ENCODE measurements at regions not wholly inside any gene's neighbourhood (a gene's known extent, or its start where the extent isn't known, plus 50 kb on each side); places are given as distances from the start of the nearest gene placed in this dataset.

- no peak for DNase-seq
Observed at GRCh38 chr7:131164025-131164925, 163.4 kb upstream of the MKLN1 start.

DNA sequence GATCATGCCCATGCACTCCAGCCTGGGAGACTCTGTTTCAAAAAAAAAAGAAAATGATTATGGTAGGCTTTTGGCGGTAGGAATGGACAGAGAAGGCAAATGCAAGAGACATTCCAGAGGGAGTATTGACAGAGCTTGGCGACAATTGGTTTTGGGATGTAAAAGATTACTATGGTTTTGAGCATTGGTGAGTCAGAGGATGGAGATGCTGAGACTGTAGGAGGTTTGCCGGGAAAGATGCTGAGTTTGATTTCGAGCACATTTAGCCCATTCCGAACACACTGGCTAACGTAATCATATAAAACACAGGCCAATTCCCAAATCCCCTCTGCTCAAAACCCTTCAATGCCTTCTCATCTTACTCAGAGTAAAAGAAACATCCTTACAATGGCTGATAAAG lies 161.6 kb upstream of the MKLN1 start:
- DNase-seq, result no peak

- DNase-seq, result no peak
Observed at GRCh38 chr7:131170440-131171271, 157.0 kb upstream of the MKLN1 start.

DNA sequence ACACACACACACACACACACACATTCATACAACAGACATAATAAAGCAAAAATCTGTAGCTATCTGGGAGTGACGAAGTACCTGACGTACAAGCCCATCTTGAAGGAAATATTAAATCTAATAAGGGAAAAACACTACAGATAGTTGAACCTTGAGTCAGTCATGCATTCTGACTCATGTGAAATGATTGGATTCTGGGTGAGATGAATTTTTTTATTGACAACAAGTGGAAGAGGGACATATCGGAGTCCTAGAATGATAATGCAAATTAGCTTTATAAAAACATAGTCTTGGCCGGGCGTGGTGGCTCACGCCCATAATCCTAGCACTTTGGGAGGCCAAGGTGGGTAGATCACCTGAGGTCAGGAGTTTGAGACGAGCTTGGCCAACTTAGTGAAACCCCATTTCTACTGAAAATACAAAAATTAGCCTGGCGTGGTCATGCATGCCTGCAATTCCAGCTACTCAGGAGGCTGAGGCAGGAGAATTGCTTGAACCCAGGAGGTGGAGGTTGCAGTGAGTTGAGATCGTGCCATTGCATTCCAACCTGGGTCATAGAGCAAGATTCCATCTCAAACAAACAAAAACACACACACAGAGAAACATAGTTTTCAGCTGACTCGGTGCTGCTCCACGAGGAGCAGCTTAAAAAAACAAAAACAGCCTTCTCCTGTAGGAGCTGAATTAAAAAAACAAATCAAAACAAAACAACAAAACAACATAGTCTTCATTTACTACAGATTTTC lies 154.4 kb upstream of the MKLN1 start:
- no peak for DNase-seq

GRCh38 chr7:131174391-131174790 lies 153.3 kb upstream of the MKLN1 start:
- DNase-seq, result no peak

DNA sequence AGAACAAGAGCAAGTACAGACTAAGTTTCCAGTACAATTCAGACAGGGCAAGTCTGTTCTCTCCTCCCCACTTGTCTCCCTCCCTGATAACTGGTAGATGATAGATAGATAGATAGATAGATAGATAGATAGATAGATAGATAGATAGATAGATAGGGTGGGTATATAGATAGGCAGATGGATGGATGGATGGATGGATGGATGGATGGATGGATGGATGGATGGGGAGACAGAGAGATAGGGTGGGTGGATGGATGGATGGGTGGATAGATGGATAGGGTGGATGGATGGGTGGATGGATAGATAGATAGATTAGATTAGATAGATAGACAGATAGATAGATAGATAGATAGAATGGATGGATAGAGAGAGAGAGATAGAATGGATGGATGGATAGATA lies 152.8 kb upstream of the MKLN1 start:
- no peak for DNase-seq

DNA sequence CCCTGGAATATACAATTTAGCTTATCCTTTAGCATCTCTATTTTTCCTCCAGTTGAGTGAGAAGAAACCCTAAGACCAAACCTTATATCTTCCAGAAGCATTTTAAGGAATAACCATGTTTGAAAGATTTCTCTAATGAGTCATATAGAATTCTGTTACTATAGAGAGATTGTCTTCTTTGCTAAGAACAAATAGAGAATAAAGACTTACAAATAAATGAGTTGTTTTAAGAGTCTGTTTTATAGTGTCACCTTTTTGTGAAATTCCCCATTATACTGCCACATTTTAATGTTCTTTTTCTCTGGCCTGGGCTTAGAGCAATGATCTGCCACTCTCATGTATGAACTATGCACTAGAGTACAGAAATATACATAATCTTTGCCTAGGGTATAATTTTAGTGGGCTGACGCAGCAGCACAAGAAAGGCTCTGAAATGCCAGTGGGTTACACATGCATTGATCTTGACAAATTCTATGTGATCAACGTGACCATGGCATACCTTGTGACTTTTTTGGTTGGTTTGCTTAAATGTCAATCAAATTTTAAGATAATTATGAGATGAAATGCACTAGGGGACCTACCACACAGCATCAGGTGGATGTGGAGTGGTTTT lies 145.1 kb upstream of the MKLN1 start:
- no peak for DNase-seq

DNA sequence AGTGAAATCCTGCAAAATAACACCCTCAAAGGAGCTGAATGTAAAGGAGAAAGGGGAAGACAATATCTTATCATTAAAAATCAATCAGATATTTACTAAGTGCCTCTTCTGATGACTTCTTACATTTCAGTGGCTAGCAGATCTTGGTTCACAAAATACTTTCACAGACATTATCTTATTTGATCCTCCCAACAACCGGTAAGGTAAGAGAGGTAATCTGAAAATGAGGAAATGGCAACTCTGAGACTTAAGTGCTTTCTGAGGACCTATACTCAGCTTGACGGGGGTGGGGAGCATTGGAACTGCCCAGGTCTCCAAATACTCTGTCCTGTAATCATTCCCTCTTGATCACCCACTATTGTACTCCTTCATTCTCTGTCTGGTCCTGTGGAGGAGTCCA lies 144.6 kb upstream of the MKLN1 start:
- DNase-seq, result no peak

DNA sequence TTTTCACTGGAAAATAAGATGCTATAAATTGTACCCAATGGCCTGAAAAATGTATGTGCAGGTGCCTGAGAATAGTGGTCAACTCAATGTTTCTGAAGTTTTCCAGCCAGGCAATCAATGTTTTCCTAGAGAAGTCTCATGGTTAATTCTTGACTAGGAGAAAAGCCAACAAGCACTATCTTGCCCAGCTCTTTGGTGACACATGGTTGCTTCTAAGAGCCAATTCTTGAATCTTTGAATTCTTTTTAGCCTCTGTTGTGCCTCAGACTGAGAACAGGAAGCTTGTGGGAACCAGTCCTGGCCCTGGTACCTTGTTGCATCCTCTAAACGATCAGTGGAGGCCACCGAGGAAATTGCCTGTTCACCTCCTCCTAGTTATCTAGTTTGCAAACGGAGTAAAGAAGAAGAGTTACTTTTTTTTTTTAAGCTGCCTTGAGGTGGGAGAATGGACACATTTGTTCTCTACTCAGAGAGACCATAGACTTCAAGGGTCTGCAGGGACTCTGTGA lies 144.0 kb upstream of the MKLN1 start:
- DNase-seq, result no peak

DNA sequence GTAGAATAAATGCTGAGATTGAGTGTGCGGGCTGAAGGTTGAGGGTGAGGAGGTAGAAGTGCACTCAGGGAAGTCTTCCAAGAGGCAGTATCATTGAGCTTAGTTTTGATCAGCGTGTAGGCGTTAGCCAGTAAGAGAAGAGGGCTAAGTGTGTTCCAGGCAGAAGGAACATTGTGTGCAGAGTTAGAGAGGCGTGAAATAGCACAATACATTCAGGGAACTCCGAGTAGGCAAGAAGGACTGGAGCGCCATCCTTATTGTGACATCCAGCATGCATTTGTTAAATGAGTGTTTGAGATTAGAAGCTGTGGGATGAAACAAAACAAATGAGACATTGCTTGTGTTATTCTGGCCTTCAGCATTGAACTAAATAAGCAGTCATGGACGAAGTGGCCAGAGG lies 140.9 kb upstream of the MKLN1 start:
- no peak for DNase-seq

GRCh38 chr7:131188367-131189339 lies 139.0 kb upstream of the MKLN1 start:
- DNase-seq, result peak; percentile 27

- DNase-seq, result no peak
Observed at GRCh38 chr7:131189488-131189887, 138.2 kb upstream of the MKLN1 start.

DNA sequence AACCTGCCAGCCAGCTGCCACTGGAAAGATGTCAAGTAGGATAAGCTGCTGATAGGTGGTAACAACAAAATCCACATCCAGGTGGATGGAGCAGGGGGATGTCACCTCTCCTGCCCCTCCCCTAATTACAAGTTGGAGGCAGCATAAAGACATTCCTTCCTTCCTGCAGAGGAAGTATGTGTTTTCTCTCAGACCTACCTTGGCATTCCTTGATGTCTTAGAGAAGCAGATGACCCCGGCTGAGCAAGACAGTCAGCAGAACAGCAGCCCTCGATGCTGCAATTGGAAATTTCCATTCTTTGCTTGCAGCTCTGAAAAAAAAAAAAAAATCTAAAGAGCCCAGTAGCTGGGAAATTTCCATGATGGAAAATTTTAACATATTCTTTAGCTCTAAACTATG lies 137.5 kb upstream of the MKLN1 start:
- DNase-seq, result no peak

DNA sequence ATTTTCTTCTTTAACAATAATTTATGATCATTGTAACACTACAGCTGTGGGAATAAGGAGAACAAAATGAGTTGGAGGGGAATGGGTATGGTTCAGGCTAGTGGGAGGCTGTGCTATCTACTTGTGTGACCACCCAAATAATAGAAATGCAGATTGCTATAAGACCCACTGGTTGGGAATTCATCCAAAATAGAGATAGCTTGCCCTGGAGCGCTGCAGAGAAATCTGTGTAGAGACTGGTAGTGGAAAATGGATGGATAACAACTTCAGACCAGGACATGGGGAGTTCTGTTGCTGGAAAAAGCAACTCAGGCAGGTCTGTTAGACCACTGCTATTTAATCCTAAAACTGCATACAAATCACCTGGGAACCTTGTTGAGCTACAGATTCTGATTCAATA lies 137.1 kb upstream of the MKLN1 start:
- no peak for DNase-seq

DNA sequence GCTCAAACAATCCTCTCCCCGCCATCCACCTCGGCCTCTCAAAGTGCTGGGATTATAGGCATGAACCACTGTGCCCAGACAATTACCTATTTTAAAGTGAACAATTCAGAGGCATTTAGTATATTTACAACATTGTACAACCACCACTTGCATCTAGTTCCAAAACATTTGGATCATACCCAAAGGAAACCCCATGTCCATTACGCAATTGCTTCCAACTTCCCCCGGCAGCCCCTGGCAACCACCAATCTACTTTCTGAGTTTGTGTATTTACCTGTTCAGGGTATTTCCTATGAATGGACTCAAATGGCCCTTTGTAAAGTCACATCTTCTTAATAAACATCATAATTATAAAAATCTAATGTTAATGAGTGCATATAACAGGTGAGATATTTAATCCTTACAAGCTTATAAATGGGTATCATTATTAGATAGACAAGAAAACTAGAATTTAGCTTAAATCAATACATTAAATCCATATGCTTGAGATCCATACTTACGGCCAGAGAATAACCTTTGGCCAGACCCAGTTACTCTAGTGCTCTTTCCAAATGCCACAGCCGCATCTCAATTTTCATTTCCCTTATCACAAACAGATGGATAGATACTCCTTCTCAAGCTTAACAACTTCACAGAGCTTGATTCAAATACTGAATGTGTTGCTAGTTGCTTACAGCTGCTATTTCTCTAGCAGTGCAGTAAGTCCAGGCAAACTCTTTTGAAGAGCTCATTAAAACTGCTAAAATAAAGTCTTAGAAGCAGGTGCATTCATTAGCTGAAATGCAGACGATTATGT lies 133.4 kb upstream of the MKLN1 start:
- no peak for DNase-seq

DNA sequence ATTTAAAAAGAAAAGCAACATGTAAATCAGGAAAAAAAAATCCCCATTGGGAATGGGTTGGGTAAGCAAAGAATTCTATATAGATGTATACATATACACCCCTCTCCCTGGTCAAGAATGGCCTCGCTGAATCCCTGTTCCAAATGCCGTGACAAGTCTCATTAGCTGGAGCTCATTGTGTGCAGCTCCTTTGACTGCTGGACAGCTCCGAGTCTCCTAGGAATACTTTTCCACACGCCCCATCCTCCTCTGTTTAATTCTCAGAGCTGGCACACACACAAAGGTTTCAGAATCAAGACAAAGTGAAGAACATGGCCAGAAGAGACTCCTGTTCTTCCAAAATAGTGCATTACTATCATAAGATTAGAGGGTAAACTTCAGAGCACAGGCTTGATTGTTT lies 130.9 kb upstream of the MKLN1 start:
- DNase-seq, result no peak

DNA sequence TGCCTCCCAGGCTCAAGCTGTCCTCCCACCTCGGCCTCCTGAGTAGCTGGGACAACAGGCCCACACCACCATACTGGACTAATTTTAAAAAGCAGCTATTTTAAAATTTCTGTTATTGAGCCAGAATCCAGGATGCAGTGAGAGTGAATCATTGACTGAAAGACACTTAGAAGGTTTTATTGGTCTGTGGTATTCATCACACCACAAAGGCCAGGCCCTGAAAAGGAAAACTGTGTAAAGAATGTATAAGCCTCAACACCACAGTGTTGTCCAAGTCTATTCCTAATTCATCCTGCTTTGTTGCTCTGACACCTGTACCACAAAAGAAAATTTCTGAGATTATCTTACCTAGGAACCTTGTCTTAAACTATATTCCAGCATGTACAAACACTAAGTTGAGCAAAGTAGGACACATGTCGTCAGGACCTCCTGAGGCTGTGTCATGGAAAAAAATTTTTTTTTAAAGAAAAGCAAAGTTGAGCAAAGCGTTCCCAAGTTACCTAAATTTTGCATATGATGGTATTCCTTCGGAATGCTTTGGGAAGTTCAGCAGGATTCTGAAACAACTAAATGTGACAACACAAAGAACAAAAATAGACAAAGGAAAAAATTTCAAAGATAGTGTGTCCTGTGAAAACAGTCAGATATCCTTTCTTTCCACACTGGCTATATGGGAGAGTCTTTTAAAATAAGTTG lies 129.6 kb upstream of the MKLN1 start:
- DNase-seq, result no peak

DNA sequence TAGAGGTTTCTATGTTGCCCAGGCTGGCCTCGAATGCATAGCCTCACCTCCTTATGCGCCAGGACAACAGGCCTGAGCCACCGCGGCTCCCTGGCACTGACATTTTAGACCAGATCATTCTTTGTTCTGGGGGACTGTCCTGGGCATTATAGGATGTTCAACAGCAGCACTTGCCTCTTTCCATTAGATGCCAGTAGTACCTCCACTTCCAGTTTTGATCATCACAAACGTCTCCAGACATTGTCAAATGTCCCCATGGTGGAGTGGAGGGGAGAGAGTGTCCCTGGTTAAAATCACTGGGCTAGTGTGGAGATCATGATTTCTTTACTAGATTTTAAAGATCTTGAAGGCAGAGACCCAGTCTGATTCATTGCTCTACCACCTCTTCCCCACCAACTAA lies 125.2 kb upstream of the MKLN1 start:
- DNase-seq, result no peak

DNA sequence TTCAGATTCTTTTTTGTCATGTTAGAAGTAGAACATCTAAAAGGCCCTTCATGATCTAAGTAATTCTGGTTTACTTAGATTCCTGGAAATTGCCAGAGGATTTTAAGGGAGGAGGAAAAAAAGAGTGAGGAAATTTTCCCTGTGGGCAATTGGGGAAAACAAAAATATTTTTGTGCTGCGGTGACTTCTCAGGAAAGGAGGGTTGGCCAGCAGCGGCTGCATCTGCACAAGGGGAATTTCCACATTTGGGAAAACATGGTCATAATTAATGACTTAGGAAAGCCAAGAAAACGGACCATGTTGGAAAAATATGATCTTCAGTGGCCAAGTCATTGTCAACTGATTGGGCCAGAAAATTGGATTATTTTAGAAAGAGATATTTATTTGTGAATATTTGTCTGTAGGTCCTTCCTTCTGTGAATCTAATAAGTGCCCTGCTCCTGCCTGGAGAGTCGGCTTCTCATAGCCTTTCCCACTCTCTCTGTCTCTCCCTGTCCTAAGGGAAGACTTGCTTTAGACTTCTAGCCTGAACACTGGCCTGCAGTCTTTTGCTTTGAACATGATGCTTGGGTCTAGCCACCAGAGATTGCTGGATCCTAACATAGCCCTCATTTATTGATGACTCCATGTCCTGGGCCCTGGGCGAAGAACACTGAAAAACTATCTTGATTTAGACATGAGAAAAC lies 124.2 kb upstream of the MKLN1 start:
- no peak for DNase-seq
